GM13976 (cell line): ENCODE measurements at regions not wholly inside any gene's neighbourhood (a gene's known extent, or its start where the extent isn't known, plus 50 kb on each side); places are given as distances from the start of the nearest gene placed in this dataset.

Source experiments
- DNase-seq: peaks from one replicate; pipeline ENCODE4 v3.0.0; 2012; ENCODE audit warnings: low spot score
- CTCF ChIP-seq: IDR thresholded peaks from 2 replicates; pipeline ENCODE4 v1.5.1; 2012; ENCODE audit warnings: borderline replicate concordance, mild to moderate bottlenecking; ENCODE audit not compliant: insufficient read depth; ENCODE audit errors: extremely low read depth, missing control alignments, control extremely low read depth
- in situ Hi-C: fragments of 300-500 bp; cut with MboI; formaldehyde crosslinking; loops from one replicate; pipeline ENCODE4 v1.12.0; 2022; ENCODE audit warnings: low sequenced_read_pairs, mixed read lengths, inconsistent platforms; ENCODE audit not compliant: unreplicated experiment

GRCh38 chr7:116356979-116357378 is 142.6 kb upstream of the CAV2 start:
- TF ChIP-seq CTCF: no peak
- in situ Hi-C loops: no loop called here
- DNase-seq: no peak

GRCh38 chr7:116357781-116358670 is 141.5 kb upstream of the CAV2 start:
- in situ Hi-C loops: no loop called here
- DNase-seq: no peak
- TF ChIP-seq CTCF: no peak

- DNase-seq: no peak
- TF ChIP-seq CTCF: no peak
- in situ Hi-C loops: no loop called here
Observed at GRCh38 chr7:116361767-116362166, 137.8 kb upstream of the CAV2 start.

DNA sequence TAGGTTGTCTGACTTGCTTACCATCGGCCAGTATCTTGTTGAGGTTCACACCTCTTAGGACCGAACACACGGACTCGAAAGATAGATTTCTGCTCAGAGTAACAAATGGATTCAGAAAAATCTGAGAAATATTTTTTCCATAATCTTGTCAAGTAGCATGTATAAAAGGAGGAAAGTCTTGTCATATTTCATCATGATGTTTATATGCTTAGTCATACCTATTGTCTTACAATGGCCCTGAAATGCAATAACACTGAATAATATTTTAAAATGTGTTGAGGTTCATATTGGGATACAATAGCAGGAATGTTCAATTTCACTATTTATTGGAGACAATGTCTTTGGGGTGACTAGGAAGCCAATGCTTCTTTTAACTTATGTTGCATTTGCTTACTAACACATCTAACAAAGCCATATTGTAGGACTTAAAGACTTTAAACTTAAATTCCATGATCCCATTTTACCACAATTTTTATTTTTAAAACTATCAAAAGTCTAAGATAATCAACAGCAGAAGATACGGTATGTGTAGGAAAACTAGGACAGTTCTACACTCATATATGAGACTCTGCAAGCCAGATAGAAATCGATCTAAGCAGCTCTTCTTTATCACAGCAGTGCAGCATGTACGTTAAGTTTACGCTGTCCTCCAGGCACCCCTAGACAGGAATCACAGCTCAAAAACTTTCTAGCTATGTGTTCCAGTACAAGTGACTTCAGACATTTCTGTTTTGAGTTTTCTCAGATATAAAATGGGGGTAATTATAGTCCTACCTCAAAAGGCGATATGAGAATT is 135.7 kb upstream of the CAV2 start:
- in situ Hi-C loops: no loop called here
- DNase-seq: no peak
- no peak for TF ChIP-seq CTCF

- in situ Hi-C loops: no loop called here
- no peak for DNase-seq
- TF ChIP-seq CTCF: no peak
Observed at GRCh38 chr7:116364469-116364868, 135.1 kb upstream of the CAV2 start.

DNA sequence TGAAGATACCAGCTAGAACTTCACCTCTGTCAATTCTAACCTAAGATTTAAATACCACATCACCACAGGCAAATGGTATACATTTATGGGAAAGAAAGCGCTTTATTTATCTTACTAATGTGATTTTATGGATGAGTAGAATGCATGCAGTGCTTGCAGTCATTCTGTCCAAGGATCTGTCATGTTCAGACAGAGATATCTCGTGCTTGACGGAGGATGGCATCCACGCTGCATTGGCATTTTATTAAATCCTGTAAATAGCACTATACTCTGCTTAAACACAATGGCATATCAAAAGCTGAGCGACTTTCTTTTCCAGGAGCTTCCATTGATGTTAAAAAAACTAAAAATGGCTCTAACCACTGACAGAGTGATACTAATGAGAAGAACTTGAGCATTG is 133.7 kb upstream of the CAV2 start:
- TF ChIP-seq CTCF: no peak
- DNase-seq: no peak
- in situ Hi-C loops: no loop called here
